SU-DHL-6 (cell line): ENCODE measurements at regions not wholly inside any gene's neighbourhood (a gene's known extent, or its start where the extent isn't known, plus 50 kb on each side); places are given as distances from the start of the nearest gene placed in this dataset.

ENCODE experiments used
- H2AFZ ChIP-seq: fragments of 200-600 bp; sonication (generic); 2 replicates; pipeline ENCODE4 v1.6.1; 2014; ENCODE audit warnings: low read depth, mild to moderate bottlenecking, moderate library complexity, mixed read lengths, antibody characterized with exemption, low read length; ENCODE audit not compliant: severe bottlenecking
- H3F3A ChIP-seq: fragments of 200-600 bp; shearing (Covaris generic); 2 replicates; pipeline ENCODE4 v1.6.0; 2016; ENCODE audit warnings: antibody characterized with exemption, mild to moderate bottlenecking; ENCODE audit not compliant: insufficient read depth
- H3K27ac ChIP-seq: fragments of 200-600 bp; sonication (generic); 2 replicates; pipeline ENCODE4 v1.5.1; 2016; ENCODE audit warnings: low read depth, mild to moderate bottlenecking, low read length, moderate library complexity, mixed read lengths
- H3K27me3 ChIP-seq: fragments of 200-600 bp; sonication (generic), shearing (Covaris generic); 2 replicates; pipeline ENCODE4 v1.6.0; 2014; ENCODE audit warnings: mild to moderate bottlenecking, low read length
- H3K36me3 ChIP-seq: fragments of 200-600 bp; sonication (generic); 2 replicates; pipeline ENCODE4 v1.6.1; 2014; ENCODE audit warnings: mild to moderate bottlenecking, low read length, mixed read lengths
- H3K4me2 ChIP-seq: fragments of 300-600, 200-600 bp; shearing (Covaris generic), sonication (generic); 2 replicates; pipeline ENCODE4 v1.6.0; 2014; ENCODE audit warnings: low read length, low read depth, mild to moderate bottlenecking; ENCODE audit not compliant: poor library complexity, severe bottlenecking
- H3K4me3 ChIP-seq: fragments of 200-600 bp; sonication (generic); 2 replicates; pipeline ENCODE4 v1.5.1; 2014; ENCODE audit warnings: antibody characterized with exemption, low read length, mild to moderate bottlenecking, mixed read lengths; ENCODE audit not compliant: insufficient read depth, poor library complexity, severe bottlenecking
- H3K79me2 ChIP-seq: fragments of 200-600 bp; sonication (generic); 2 replicates; pipeline ENCODE4 v1.6.1; 2014; ENCODE audit warnings: mild to moderate bottlenecking, low read length, moderate library complexity; ENCODE audit not compliant: insufficient read depth
- H3K9ac ChIP-seq: fragments of 200-600 bp; sonication (generic); 2 replicates; pipeline ENCODE4 v1.7.0; 2014; ENCODE audit warnings: mild to moderate bottlenecking, low read length
- H3K9me2 ChIP-seq: fragments of 200-600 bp; sonication (generic); replicated peaks from 2 replicates; pipeline ENCODE4 v1.6.1; 2014; ENCODE audit warnings: low read length; ENCODE audit not compliant: insufficient read depth
- H3K9me3 ChIP-seq: fragments of 200-600 bp; sonication (generic); 2 replicates; pipeline ENCODE4 v1.6.1; 2014; ENCODE audit warnings: low read length, mixed read lengths; ENCODE audit not compliant: insufficient read depth
- H4K20me1 ChIP-seq: fragments of 200-600 bp; sonication (generic); 2 replicates; pipeline ENCODE4 v1.6.1; 2014; ENCODE audit warnings: low read depth, mild to moderate bottlenecking, antibody characterized with exemption, low read length, moderate library complexity, mixed read lengths
- EZH2phosphoT487 ChIP-seq: fragments of 200-600 bp; sonication (generic), shearing (Covaris generic); conservative IDR thresholded peaks from 2 replicates; pipeline ENCODE4 v1.6.1; 2018; ENCODE audit warnings: mild to moderate bottlenecking, antibody characterized with exemption, low read length, moderate library complexity, mixed read lengths
- TF ChIP-seq, protein P1 (sequence below): fragments of 200-600 bp; sonication (generic); IDR thresholded peaks from one replicate; pipeline ENCODE4 v1.5.1; 2017; ENCODE audit warnings: antibody characterized with exemption, mild to moderate bottlenecking, low read length, moderate library complexity; ENCODE audit not compliant: insufficient read depth, poor library complexity, severe bottlenecking

DNA sequence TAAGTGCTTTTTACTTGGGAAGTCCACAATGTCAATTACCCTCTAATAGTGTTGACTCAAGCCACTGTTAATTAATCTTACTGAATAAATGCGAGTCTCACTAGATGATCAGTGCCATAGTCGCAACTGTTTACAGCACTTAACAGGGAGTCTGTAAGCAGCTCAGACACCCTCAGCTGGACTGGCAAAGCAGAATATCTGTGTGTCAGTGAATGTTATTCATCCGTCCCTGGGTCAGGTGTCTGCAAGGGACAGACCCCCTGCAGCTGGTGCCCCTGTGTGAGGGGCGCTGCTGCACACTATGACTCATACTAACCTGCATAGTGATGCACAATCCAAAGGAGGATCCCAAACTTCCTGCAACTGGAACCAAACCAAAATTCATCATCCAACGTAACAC is 306.5 kb downstream of the HHIPL2 start:
- H3K27me3 ChIP-seq = no peaks in the 10 kb centered on the region
- no peak overlapping the region for H3K27ac ChIP-seq
- H2AFZ ChIP-seq = no peak overlapping the region
- no peak overlapping the region for H3K9ac ChIP-seq
- no peak overlapping the region for H3K4me3 ChIP-seq
- no peak for TF ChIP-seq EZH2phosphoT487
- TF ChIP-seq, protein P1, sequence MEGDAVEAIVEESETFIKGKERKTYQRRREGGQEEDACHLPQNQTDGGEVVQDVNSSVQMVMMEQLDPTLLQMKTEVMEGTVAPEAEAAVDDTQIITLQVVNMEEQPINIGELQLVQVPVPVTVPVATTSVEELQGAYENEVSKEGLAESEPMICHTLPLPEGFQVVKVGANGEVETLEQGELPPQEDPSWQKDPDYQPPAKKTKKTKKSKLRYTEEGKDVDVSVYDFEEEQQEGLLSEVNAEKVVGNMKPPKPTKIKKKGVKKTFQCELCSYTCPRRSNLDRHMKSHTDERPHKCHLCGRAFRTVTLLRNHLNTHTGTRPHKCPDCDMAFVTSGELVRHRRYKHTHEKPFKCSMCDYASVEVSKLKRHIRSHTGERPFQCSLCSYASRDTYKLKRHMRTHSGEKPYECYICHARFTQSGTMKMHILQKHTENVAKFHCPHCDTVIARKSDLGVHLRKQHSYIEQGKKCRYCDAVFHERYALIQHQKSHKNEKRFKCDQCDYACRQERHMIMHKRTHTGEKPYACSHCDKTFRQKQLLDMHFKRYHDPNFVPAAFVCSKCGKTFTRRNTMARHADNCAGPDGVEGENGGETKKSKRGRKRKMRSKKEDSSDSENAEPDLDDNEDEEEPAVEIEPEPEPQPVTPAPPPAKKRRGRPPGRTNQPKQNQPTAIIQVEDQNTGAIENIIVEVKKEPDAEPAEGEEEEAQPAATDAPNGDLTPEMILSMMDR = no peak
- H4K20me1 ChIP-seq = no peaks in the 10 kb centered on the region
- H3F3A ChIP-seq = no peaks in the 10 kb centered on the region
- no peaks in the 10 kb centered on the region for H3K79me2 ChIP-seq
- H3K9me3 ChIP-seq = no peaks in the 10 kb centered on the region
- no peak overlapping the region for H3K4me2 ChIP-seq
- H3K9me2 ChIP-seq = no peaks in the 10 kb centered on the region
- no peaks in the 10 kb centered on the region for H3K36me3 ChIP-seq

DNA sequence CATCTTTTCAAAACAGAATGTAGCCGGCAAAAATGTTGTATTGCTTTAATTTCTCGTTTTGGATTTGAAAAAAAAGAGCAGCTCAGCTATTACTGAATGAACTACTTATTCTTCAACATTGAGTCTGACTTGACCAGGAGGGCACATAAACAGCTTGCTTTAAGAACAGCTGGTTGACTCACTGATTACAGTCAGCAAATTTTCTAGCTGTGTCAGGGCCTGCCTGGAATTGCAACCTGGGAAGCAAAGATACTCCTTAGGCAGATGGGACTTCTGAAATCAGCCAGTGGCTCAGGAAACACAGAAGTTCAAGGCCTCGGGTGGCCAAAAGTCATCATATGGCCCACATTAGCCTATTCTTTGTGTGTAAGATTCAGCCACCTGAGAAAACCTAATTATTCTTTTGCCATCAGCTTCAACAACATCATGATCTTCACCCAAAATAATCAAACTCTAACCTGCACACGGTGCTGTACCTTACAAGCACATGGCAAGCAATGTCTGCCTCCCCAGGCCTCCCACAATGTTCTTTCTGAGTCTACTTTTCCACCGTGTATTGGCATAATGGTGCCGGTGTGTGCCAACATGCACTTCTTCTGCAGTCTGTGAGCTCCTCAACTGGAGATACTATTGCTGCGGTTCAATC is 307.2 kb downstream of the HHIPL2 start:
- no peaks in the 10 kb centered on the region for H3K36me3 ChIP-seq
- H2AFZ ChIP-seq = no peak overlapping the region
- no peaks in the 10 kb centered on the region for H3K9me2 ChIP-seq
- no peaks in the 10 kb centered on the region for H3K27me3 ChIP-seq
- no peaks in the 10 kb centered on the region for H3F3A ChIP-seq
- TF ChIP-seq EZH2phosphoT487 = no peak
- TF ChIP-seq, protein P1 = no peak
- H3K9me3 ChIP-seq = no peaks in the 10 kb centered on the region
- no peak overlapping the region for H3K9ac ChIP-seq
- no peaks in the 10 kb centered on the region for H4K20me1 ChIP-seq
- no peak overlapping the region for H3K4me3 ChIP-seq
- H3K4me2 ChIP-seq = no peak overlapping the region
- no peaks in the 10 kb centered on the region for H3K79me2 ChIP-seq
- no peak overlapping the region for H3K27ac ChIP-seq

DNA sequence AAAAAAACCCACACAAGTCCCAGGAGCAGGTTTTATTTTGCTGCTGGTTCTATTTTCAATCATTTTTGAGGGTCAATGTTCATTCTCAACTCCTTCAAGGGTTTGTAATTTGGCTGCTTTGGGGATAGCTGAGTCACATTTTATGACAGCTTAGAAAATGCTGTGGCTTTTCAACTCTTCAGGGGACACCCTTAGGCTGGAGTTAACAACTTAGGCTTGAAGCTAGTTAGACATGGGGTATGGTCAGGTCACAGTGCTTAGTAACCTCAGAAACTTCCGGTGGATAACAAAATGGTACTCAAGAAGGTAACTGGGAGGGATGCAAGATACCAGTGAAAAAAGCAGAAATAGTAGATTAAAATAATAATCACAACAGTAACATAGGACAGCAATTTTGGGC is 308.8 kb downstream of the HHIPL2 start:
- no peak overlapping the region for H3K4me2 ChIP-seq

More for the DNA sequence above, 308.8 kb downstream of the HHIPL2 start:
- no peaks in the 10 kb centered on the region for H3K27me3 ChIP-seq
- H2AFZ ChIP-seq = no peak overlapping the region
- H3K9me3 ChIP-seq = no peaks in the 10 kb centered on the region
- no peaks in the 10 kb centered on the region for H3K9me2 ChIP-seq
- H3F3A ChIP-seq = no peaks in the 10 kb centered on the region
- no peak overlapping the region for H3K4me3 ChIP-seq
- no peak overlapping the region for H3K9ac ChIP-seq
- no peaks in the 10 kb centered on the region for H3K36me3 ChIP-seq
- H3K27ac ChIP-seq = no peak overlapping the region
- TF ChIP-seq, protein P1 = no peak
- no peaks in the 10 kb centered on the region for H3K79me2 ChIP-seq
- H4K20me1 ChIP-seq = no peaks in the 10 kb centered on the region
